Adrenal gland (tissue), 9 donors: ENCODE measurements at regions not wholly inside any gene's neighbourhood (a gene's known extent, or its start where the extent isn't known, plus 50 kb on each side); places are given as distances from the start of the nearest gene placed in this dataset.

Source experiments
- DNase-seq, 7 donors: peaks; one replicate each; pipeline ENCODE4 v3.0.0-alpha.2; 2019 to 2020
- H3K27ac ChIP-seq, 5 donors: fragments of 200-600 bp; sonication (generic) in 4 of 5; 1 replicate in 3 of 5; 2 replicates in 2 of 5; pipeline versions ENCODE4 v1.5.1 to v1.8.0; 2016 to 2020; ENCODE audit warnings: mild to moderate bottlenecking in 1 of 5
- H3K27me3 ChIP-seq: fragments of 200-600 bp; 2 replicates; pipeline ENCODE4 v1.8.0; 2021
- H3K36me3 ChIP-seq, 2 donors: fragments of 200-600 bp; replicated peaks in 1 of 2; 1 replicate in 1 of 2; 2 replicates in 1 of 2; pipeline versions ENCODE4 v1.5.1 to v1.8.0; 2018 to 2022
- H3K4me1 ChIP-seq, 2 donors: fragments of 200-600 bp; replicated peaks in 1 of 2; 1 replicate in 1 of 2; 2 replicates in 1 of 2; pipeline versions ENCODE4 v1.5.1 to v1.8.0; 2018 to 2021
- H3K4me3 ChIP-seq, 4 donors: fragments of 200-600 bp; sonication (generic) in 3 of 4; one replicate each; pipeline ENCODE4 v1.5.1; 2016 to 2018
- H3K9me3 ChIP-seq, 3 donors: fragments of 200-600 bp; sonication (generic) in 1 of 3; replicated peaks in 1 of 3; 1 replicate in 2 of 3; 2 replicates in 1 of 3; pipeline versions ENCODE4 v1.5.1 to v1.8.0; 2016 to 2021
- CTCF ChIP-seq, 6 experiments: fragments of 450-650 bp in 4 of 6; fragments of 200-600 bp in 2 of 6; sonication (generic) in 1 of 6; IDR thresholded peaks; 1 replicate in 5 of 6; 2 replicates in 1 of 6; pipeline versions ENCODE4 v1.5.1 to v1.8.0; 2016 to 2021; ENCODE audit warnings: antibody characterized with exemption in 6 of 6, mild to moderate bottlenecking in 2 of 6, moderate library complexity in 1 of 6
- POLR2A ChIP-seq, 2 donors: fragments of 450-650 bp; IDR thresholded peaks; one replicate each; pipeline ENCODE4 v1.6.1; 2017; ENCODE audit warnings: antibody characterized with exemption in 2 of 2, mild to moderate bottlenecking in 2 of 2, moderate library complexity in 1 of 2
- WGBS, 4 donors: extraction: QIAGEN DNeasy Blood & Tissue Kit in 2 of 4; methylation state at CpG; one replicate each; pipeline versions ENCODE4 v1.1.5 to v1.1.7; 2013 to 2017; 5-methylcytosine and 5-hydroxymethylcytosine counted together
- intact Hi-C, 2 donors: fragments of 100-400 bp; cut with DNase I; formaldehyde crosslinking; loops; one replicate each; pipeline versions ENCODE4 v1.14.1 to v1.15.0; 2022 to 2023
- donor health status: healthy with polysubstance abuse.
- donor health status: Bipolar disorder and iron deficiency.
- donor health status: DM: yes; HTN: yes; CAD: no.
- donor health status: DM: no; HTN: no; CAD: no.
- donor health status: DM: no; HTN: no; CAD: no.

GRCh38 chr6:12414096-12414675 lies 124.0 kb downstream of the EDN1 start:
- no peak overlapping the region for H3K4me3 ChIP-seq
- H3K27me3 ChIP-seq: no peaks in the 10 kb centered on the region
- no peaks in the 10 kb centered on the region for H3K36me3 ChIP-seq
- H3K27ac ChIP-seq: no peak overlapping the region
- H3K9me3 ChIP-seq: no peaks in the 10 kb centered on the region
- no peaks in the 10 kb centered on the region for H3K4me1 ChIP-seq
- 85 to 96% (median 93%) methylated on average over 4 of the region's 4 CpGs for WGBS, 4 donors
- intact Hi-C loops: no loop called here
- TF ChIP-seq POLR2A (IDR thresholded peaks at IDR 0.05): no peak
- no peak for TF ChIP-seq CTCF (IDR thresholded peaks at IDR 0.05)
- no peak for DNase-seq

GRCh38 chr6:12415980-12416598 lies 125.9 kb downstream of the EDN1 start:
- intact Hi-C loops: no loop called here
- TF ChIP-seq CTCF (IDR thresholded peaks at IDR 0.05) (no peak), POLR2A (IDR thresholded peaks at IDR 0.05) (no peak)
- H3K4me3 ChIP-seq: no peak overlapping the region
- H3K27me3 ChIP-seq: no peaks in the 10 kb centered on the region
- no peaks in the 10 kb centered on the region for H3K9me3 ChIP-seq
- no peak overlapping the region for H3K27ac ChIP-seq
- 67 to 75% (median 69%) methylated on average over 2 of the region's 2 CpGs for WGBS, 4 donors
- no peaks in the 10 kb centered on the region for H3K36me3 ChIP-seq
- no peak for DNase-seq
- no peaks in the 10 kb centered on the region for H3K4me1 ChIP-seq

GRCh38 chr6:12417191-12417590 lies 127.0 kb downstream of the EDN1 start:
- H3K4me3 ChIP-seq: no peak overlapping the region
- TF ChIP-seq POLR2A (IDR thresholded peaks at IDR 0.05): no peak
- TF ChIP-seq CTCF (IDR thresholded peaks at IDR 0.05): no peak
- no peak for DNase-seq
- H3K9me3 ChIP-seq: no peaks in the 10 kb centered on the region
- no peak overlapping the region for H3K27ac ChIP-seq
- H3K4me1 ChIP-seq: no peaks in the 10 kb centered on the region
- intact Hi-C loops: no loop called here
- WGBS, 4 donors: 85 to 96% (median 92%) methylated on average over 1 of the region's 1 CpG
- no peaks in the 10 kb centered on the region for H3K36me3 ChIP-seq
- H3K27me3 ChIP-seq: no peaks in the 10 kb centered on the region

GRCh38 chr6:12418946-12419345 lies 128.8 kb downstream of the EDN1 start:
- no peak for TF ChIP-seq POLR2A (IDR thresholded peaks at IDR 0.05)

More at GRCh38 chr6:12418946-12419345, 128.8 kb downstream of the EDN1 start:
- intact Hi-C loops: no loop called here
- Histone ChIP-seq H3K4me3 (no peak overlapping the region), H3K36me3 (no peaks in the 10 kb centered on the region), H3K27ac (no peak overlapping the region), H3K4me1 (no peaks in the 10 kb centered on the region), H3K27me3 (no peaks in the 10 kb centered on the region), H3K9me3 (no peaks in the 10 kb centered on the region)
- no peak for DNase-seq
- WGBS, 4 donors: 87 to 98% (median 96%) methylated on average over 2 of the region's 2 CpGs
